Neural progenitor cell (in vitro differentiated cells): ENCODE measurements at regions not wholly inside any gene's neighbourhood (a gene's known extent, or its start where the extent isn't known, plus 50 kb on each side); places are given as distances from the start of the nearest gene placed in this dataset.

Source experiments
- DNase-seq: peaks from one replicate; pipeline ENCODE4 v3.0.0-alpha.2; 2016; ENCODE audit warnings: low spot score
- H2AFZ ChIP-seq: fragments of 200-600 bp; sonication (generic); replicated peaks from 2 replicates; pipeline ENCODE4 v1.6.1; 2016; ENCODE audit warnings: antibody characterized with exemption
- H3F3A ChIP-seq: fragments of 200-600 bp; sonication (generic); 2 replicates; pipeline ENCODE4 v1.6.1; 2016; ENCODE audit warnings: antibody characterized with exemption, low read depth
- H3K27ac ChIP-seq: fragments of 200-600 bp; sonication (generic); 2 replicates; pipeline ENCODE4 v1.5.1; 2016; ENCODE audit warnings: mild to moderate bottlenecking
- H3K27me3 ChIP-seq: fragments of 200-600 bp; sonication (generic); 2 replicates; pipeline ENCODE4 v1.6.1; 2016; ENCODE audit warnings: mild to moderate bottlenecking, moderate library complexity
- H3K36me3 ChIP-seq: fragments of 200-600 bp; sonication (generic); 2 replicates; pipeline ENCODE4 v1.5.1; 2016
- H3K4me1 ChIP-seq: fragments of 200-600 bp; sonication (generic); 2 replicates; pipeline ENCODE4 v1.6.1; 2016; ENCODE audit warnings: mixed run types
- H3K4me2 ChIP-seq: fragments of 200-600 bp; sonication (generic); 2 replicates; pipeline ENCODE4 v1.6.1; 2016
- H3K4me3 ChIP-seq: fragments of 200-600 bp; sonication (generic); 2 replicates; pipeline ENCODE4 v1.5.1; 2016
- H3K79me2 ChIP-seq: fragments of 200-600 bp; sonication (generic); 2 replicates; pipeline ENCODE4 v1.6.1; 2016; ENCODE audit warnings: low read depth
- H3K9ac ChIP-seq: fragments of 200-600 bp; sonication (generic); 2 replicates; pipeline ENCODE4 v1.6.1; 2016
- H3K9me3 ChIP-seq: fragments of 200-600 bp; sonication (generic); 2 replicates; pipeline ENCODE4 v1.5.1; 2016; ENCODE audit warnings: low read depth
- H4K20me1 ChIP-seq: fragments of 200-600 bp; sonication (generic); 2 replicates; pipeline ENCODE4 v1.6.1; 2016; ENCODE audit warnings: low read depth
- H3K27ac Mint-ChIP-seq: 3 replicates; pipeline ENCODE4 v1.8.0; 2021; ENCODE audit warnings: mixed read lengths
- H3K27me3 Mint-ChIP-seq: 2 replicates; pipeline ENCODE4 v1.8.0; 2022; ENCODE audit warnings: low read depth, mild to moderate bottlenecking, inconsistent platforms, moderate library complexity, mixed read lengths; ENCODE audit not compliant: insufficient read depth
- H3K36me3 Mint-ChIP-seq: 3 replicates; pipeline ENCODE4 v1.8.0; 2021; ENCODE audit warnings: mixed read lengths
- H3K4me1 Mint-ChIP-seq: 3 replicates; pipeline ENCODE4 v1.8.0; 2021; ENCODE audit warnings: mixed read lengths
- H3K4me3 Mint-ChIP-seq: 3 replicates; pipeline ENCODE4 v1.8.0; 2021; ENCODE audit warnings: mild to moderate bottlenecking, moderate library complexity, mixed read lengths
- H3K9me3 Mint-ChIP-seq: 3 replicates; pipeline ENCODE4 v1.8.0; 2020; ENCODE audit warnings: mixed read lengths
- EZH2 ChIP-seq: fragments of 200-600 bp; sonication (generic); IDR thresholded peaks from 2 replicates; pipeline ENCODE4 v1.6.1; 2017; ENCODE audit warnings: antibody characterized with exemption, mild to moderate bottlenecking, moderate library complexity
- EZH2phosphoT487 ChIP-seq: fragments of 200-600 bp; sonication (generic); IDR thresholded peaks from 2 replicates; pipeline ENCODE4 v1.6.1; 2017; ENCODE audit warnings: antibody characterized with exemption
- TF ChIP-seq, protein P1 (sequence below): fragments of 200-600 bp; sonication (generic); IDR thresholded peaks from 2 replicates; pipeline ENCODE4 v1.5.1; 2017; ENCODE audit warnings: antibody characterized with exemption, mild to moderate bottlenecking

GRCh38 chr13:80957019-80957655 is 616.2 kb upstream of the SPRY2 start:
- no peaks in the 10 kb centered on the region for H3F3A ChIP-seq
- H2AFZ ChIP-seq, result no peak overlapping the region
- no peaks in the 10 kb centered on the region for H3K4me1 Mint-ChIP-seq
- no peak overlapping the region for H3K27ac ChIP-seq
- no peak for DNase-seq
- H3K9me3 ChIP-seq, result no peaks in the 10 kb centered on the region
- TF ChIP-seq EZH2 (no peak), EZH2phosphoT487 (no peak)
- TF ChIP-seq, protein P1, sequence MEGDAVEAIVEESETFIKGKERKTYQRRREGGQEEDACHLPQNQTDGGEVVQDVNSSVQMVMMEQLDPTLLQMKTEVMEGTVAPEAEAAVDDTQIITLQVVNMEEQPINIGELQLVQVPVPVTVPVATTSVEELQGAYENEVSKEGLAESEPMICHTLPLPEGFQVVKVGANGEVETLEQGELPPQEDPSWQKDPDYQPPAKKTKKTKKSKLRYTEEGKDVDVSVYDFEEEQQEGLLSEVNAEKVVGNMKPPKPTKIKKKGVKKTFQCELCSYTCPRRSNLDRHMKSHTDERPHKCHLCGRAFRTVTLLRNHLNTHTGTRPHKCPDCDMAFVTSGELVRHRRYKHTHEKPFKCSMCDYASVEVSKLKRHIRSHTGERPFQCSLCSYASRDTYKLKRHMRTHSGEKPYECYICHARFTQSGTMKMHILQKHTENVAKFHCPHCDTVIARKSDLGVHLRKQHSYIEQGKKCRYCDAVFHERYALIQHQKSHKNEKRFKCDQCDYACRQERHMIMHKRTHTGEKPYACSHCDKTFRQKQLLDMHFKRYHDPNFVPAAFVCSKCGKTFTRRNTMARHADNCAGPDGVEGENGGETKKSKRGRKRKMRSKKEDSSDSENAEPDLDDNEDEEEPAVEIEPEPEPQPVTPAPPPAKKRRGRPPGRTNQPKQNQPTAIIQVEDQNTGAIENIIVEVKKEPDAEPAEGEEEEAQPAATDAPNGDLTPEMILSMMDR, result no peak
- H3K79me2 ChIP-seq, result no peaks in the 10 kb centered on the region
- no peak overlapping the region for H3K4me3 ChIP-seq
- no peak overlapping the region for H3K27ac Mint-ChIP-seq
- no peaks in the 10 kb centered on the region for H3K36me3 Mint-ChIP-seq
- H3K27me3 Mint-ChIP-seq, result no peaks in the 10 kb centered on the region
- no peak overlapping the region for H3K4me3 Mint-ChIP-seq
- no peak overlapping the region for H3K9ac ChIP-seq
- no peaks in the 10 kb centered on the region for H3K27me3 ChIP-seq
- no peaks in the 10 kb centered on the region for H4K20me1 ChIP-seq
- H3K9me3 Mint-ChIP-seq, result peaks cover 8% of the 10 kb centered on the region
- no peak overlapping the region for H3K4me2 ChIP-seq
- H3K4me1 ChIP-seq, result no peaks in the 10 kb centered on the region
- no peaks in the 10 kb centered on the region for H3K36me3 ChIP-seq

GRCh38 chr13:80955501-80955900 is 614.6 kb upstream of the SPRY2 start:
- H3K36me3 Mint-ChIP-seq, result no peaks in the 10 kb centered on the region

DNA sequence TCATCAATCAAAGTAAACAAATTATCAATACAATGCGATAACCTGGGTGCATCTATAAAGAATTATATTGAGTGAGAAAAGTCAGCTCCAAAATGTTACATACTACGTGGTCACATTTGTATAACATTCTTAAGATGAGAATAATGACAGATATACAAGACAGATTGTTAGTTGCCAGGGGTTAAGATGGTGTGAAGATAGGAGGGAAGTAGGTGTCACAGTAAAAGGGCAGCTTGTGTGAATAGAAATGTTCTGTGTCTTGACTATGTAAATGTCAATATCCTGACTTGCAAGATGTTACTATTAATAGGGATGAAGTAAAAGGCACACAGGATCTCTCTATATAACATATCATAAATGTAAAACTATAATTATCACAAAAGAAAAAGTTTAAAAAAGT is 611.2 kb upstream of the SPRY2 start:
- Histone ChIP-seq H3F3A (no peaks in the 10 kb centered on the region), H3K79me2 (no peaks in the 10 kb centered on the region), H3K4me2 (no peak overlapping the region), H3K27ac (no peak overlapping the region), H3K27me3 (no peaks in the 10 kb centered on the region), H3K4me1 (no peaks in the 10 kb centered on the region), H3K9ac (no peak overlapping the region), H3K4me3 (no peak overlapping the region), H4K20me1 (no peaks in the 10 kb centered on the region), H3K9me3 (no peaks in the 10 kb centered on the region), H3K36me3 (no peaks in the 10 kb centered on the region), H2AFZ (no peak overlapping the region)
- Mint-ChIP-seq H3K4me1 (no peaks in the 10 kb centered on the region), H3K27me3 (no peaks in the 10 kb centered on the region), H3K9me3 (peaks cover 5% of the 10 kb centered on the region), H3K27ac (no peak overlapping the region), H3K36me3 (no peaks in the 10 kb centered on the region), H3K4me3 (no peak overlapping the region)
- no peak for DNase-seq
- TF ChIP-seq, protein P1, result no peak
- TF ChIP-seq EZH2 (no peak), EZH2phosphoT487 (no peak)

More at GRCh38 chr13:80955501-80955900, 614.6 kb upstream of the SPRY2 start:
- H3K36me3 ChIP-seq, result no peaks in the 10 kb centered on the region
- DNase-seq, result no peak
- H3K4me1 ChIP-seq, result no peaks in the 10 kb centered on the region
- TF ChIP-seq EZH2 (no peak), EZH2phosphoT487 (no peak)
- TF ChIP-seq, protein P1, result no peak
- H3K9ac ChIP-seq, result no peak overlapping the region
- H2AFZ ChIP-seq, result no peak overlapping the region
- Mint-ChIP-seq H3K27ac (no peak overlapping the region), H3K4me3 (no peak overlapping the region), H3K27me3 (no peaks in the 10 kb centered on the region), H3K4me1 (no peaks in the 10 kb centered on the region), H3K9me3 (peaks cover 5% of the 10 kb centered on the region)
- no peak overlapping the region for H3K4me2 ChIP-seq
- no peaks in the 10 kb centered on the region for H4K20me1 ChIP-seq
- no peaks in the 10 kb centered on the region for H3K79me2 ChIP-seq
- no peaks in the 10 kb centered on the region for H3F3A ChIP-seq
- H3K27me3 ChIP-seq, result no peaks in the 10 kb centered on the region
- no peak overlapping the region for H3K27ac ChIP-seq
- H3K9me3 ChIP-seq, result no peaks in the 10 kb centered on the region
- no peak overlapping the region for H3K4me3 ChIP-seq
